Activated T-cell treated with anti-CD3 and anti-CD28 coated beads, Interleukin-2, amount 50 U/mL, for 1 hour (primary cell): ENCODE measurements at regions not wholly inside any gene's neighbourhood (a gene's known extent, or its start where the extent isn't known, plus 50 kb on each side); places are given as distances from the start of the nearest gene placed in this dataset.

Source experiments
- DNase-seq: peaks from one replicate; pipeline ENCODE4 v3.0.0-alpha.2; 2020

- DNase-seq = no peak
These were observed 141.8 kb downstream of the GRIN2B start for GRCh38 chr12:13839365-13840336.

DNA sequence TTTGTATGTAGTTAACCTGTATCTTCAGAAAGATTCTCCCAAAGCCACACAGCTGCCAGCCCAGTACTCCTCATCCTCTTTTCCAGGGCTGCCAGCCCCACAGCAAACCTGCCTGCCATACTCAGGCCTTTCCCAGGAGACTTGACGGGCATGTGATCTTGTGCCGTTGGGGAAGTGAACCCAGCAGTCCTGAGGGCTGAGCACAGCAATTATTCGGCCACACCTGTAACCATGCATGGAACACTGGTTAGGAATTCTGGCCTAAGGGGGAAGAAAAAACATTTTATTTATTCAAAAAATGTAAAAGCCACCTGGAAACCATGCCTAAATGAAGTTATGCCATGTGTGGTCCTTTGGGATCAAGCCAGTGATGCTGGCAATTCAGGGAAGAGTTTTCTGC lies 145.3 kb downstream of the GRIN2B start:
- DNase-seq = no peak

GRCh38 chr12:13835652-13836051 lies 145.8 kb downstream of the GRIN2B start:
- no peak for DNase-seq

DNA sequence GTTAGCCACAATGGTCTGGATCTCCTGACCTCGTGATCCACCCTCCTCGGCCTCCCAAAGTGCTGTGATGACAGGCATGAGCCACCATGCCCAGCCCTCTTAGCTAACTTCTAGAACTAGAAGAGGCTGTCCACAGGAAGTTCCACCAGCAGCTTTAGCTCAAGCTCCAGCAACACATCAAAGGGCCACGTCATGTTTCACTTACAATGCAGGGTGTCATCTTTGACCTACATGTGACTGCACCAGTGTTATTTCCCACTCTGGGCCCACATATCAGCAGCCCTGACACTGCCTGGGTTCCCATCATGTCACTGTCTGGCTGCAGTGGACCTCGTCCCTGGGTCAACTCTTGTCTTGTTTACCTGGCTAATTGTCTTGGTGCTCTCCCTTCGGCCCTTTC lies 147.2 kb downstream of the GRIN2B start:
- DNase-seq = no peak

DNA sequence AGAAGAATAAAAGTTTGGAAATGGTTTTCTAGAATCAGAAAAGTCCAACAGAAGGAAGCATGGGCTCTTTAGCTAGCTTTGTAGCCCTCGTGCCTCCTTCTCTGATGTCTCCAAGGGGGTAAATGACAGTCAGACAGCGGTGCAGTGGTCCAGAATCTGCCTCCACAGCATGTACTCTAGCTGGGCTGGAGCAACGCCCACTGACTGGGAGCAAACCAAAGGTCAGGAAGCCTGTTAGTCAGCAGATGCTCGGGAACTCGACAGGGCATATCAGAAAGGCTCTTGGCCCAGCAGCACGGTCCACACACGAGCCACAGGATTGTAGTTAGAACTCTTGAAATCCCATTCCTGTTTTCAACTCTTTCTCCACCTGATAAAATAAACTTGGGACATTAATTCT lies 164.3 kb downstream of the GRIN2B start:
- no peak for DNase-seq

DNA sequence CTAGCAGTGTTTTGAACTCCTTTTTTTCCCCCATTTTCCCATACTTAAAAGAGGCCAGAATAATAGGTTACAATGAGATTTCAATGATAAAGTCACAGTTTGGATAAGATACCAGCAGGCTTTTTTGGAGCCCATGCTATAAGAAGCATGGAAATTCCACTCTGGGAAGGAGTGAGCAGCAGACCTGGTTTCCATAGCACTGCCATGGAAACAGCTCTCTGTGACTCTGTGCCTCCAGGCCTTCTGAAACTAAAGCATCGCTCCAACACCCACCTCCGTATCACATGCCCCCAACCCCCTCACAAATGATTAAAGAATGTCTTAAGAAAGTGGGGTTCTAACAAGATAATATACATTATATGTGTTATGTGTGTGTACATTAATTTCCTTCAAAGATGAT lies 165.0 kb downstream of the GRIN2B start:
- DNase-seq = no peak

- no peak for DNase-seq
These were observed 169.2 kb downstream of the GRIN2B start for GRCh38 chr12:13812168-13812567.

GRCh38 chr12:13811061-13811460 lies 170.3 kb downstream of the GRIN2B start:
- DNase-seq = no peak

DNA sequence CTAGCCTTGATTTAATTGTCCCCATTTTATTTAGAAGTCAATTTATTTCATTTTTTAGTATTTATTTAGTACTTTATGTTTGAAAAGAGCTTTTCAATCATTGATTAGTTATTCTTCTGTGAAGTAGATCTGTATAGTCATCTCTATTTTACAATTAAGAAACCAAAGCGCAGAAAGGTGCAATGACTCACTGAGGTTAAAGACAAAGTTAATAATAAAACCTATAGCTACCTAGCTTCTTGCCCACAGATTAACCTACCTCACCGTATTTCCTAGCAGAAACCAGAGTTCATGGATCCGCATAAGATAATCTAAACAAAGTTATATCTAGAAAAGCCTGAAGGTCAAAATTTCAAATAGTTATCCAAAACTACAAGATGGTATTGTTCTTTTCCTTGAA lies 176.4 kb downstream of the GRIN2B start:
- DNase-seq = no peak

GRCh38 chr12:13801543-13801942 lies 179.9 kb downstream of the GRIN2B start:
- no peak for DNase-seq

- no peak for DNase-seq
These were observed 181.8 kb downstream of the GRIN2B start for GRCh38 chr12:13799574-13799973.

- DNase-seq = no peak
These were observed 183.2 kb downstream of the GRIN2B start for GRCh38 chr12:13798162-13798561.

DNA sequence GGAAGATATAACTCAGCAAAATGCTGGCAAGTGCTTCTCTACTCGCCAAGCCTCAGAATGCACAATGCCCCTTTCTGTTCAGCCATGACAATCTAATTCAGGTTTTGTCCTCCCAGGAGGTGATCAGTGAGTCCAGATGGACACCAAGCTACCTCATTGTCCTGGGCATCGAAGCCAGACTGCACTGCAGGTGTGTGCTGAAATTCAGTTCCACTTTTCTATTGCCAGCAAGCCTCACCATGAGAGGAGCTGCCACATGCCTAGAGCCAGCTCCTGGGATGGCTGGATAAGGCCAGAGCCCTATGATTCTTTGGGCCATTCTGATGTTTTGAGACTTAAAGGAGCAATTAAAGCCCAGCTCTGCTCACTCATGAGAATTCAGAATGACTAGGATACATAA lies 186.7 kb downstream of the GRIN2B start:
- DNase-seq = no peak

- no peak for DNase-seq
These were observed 191.1 kb downstream of the GRIN2B start for GRCh38 chr12:13790317-13790716.

DNA sequence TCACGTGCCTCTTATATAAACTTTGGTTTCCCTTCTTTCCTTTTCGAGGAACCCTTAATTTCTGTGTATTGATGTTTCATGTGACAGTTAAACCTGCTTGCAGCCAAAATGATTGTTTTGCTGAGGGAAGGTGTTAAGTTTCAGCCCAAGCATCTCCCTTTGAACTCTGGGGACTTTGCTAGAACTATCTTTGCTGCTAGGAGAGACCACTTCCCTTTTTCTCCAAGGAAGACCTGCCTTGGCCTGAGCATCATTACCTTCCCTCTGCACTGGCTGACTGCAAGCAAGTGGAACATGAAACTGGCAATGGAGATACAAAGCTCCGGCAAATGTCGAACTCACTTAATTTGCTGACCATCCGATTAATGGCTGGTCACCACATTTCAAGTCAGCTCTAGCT lies 192.8 kb downstream of the GRIN2B start:
- DNase-seq = no peak

DNA sequence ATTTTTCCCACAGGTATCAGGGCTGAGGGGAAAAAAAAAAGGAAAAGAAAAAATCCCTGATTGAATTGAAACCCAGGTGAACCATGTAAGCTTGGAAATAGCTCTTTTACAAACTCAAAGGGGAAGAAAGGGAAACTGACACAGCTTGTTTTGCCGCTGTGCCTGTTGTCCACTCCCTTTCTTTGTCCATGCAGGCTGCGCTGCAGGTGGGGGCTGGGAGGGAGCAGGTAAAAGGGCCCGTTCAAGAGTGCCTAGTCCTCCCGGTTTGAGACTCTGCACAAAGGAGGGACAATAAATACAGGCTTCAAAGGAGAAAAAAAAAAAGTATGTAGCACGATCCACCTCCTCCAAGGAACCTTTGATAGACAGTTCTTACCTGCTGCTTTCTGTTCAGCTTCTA lies 194.8 kb downstream of the GRIN2B start:
- DNase-seq = no peak

- no peak for DNase-seq
These were observed 196.9 kb downstream of the GRIN2B start for GRCh38 chr12:13784504-13784903.

DNA sequence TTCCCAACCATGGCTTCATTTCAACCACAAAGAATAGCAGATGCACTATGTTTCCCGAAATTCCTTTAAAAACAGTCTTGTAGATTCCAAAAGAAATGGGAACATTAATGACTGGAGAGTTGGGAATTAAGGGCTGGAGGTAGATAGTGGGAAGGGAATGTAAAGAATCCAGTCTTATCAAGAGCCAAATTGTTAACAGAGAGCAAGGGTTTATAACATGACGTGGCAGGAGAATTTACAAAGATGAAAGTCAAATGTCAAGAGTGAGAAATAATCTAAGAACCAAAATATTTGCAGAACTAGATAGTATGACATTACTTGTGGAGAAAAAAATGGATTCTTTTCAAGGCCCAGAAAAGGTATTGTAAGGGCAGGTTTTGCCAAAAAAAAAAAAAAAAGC lies 200.9 kb downstream of the GRIN2B start:
- no peak for DNase-seq

DNA sequence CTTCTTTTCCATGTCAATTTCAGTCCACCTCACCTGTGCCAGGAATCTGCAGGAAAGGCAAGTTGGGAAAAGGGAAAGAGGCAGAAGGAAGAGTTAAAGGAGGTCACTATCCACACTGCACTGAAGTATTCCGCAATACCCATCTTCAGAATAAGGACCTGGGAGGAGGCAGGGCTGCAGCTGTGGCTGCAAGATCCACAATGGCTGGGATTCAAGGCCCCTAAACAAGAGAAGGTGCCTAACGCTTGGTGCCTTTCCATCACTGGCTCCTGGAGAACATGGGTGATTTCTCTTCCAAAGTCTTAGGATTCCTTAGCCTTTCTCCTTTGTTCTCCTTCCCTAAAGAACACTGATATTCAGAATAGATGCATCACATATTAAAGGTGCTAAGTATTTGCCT lies 204.0 kb downstream of the GRIN2B start:
- DNase-seq = no peak

- DNase-seq = no peak
These were observed 209.1 kb downstream of the GRIN2B start for GRCh38 chr12:13772264-13772663.

GRCh38 chr12:13770576-13770975 lies 210.8 kb downstream of the GRIN2B start:
- no peak for DNase-seq

GRCh38 chr12:13769966-13770365 lies 211.4 kb downstream of the GRIN2B start:
- DNase-seq = no peak

DNA sequence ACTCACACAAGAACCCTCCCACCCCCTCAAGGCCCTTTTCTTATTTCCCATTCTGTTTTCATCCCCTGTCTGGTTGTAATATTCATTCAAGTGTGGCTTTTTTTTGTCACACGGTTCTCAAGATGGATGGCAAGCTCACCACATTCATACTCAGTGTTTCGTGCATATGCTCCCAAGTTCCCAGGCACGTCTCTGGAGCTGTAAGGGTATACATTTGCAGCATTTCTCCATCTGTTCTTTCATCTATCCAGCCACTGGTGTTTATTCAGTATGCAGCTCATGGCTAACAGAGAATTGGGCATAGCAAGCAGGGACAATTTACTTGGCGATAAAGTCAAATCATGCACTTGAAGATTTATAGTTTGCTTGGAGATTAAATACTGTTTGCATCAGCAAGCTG lies 212.1 kb downstream of the GRIN2B start:
- no peak for DNase-seq

DNA sequence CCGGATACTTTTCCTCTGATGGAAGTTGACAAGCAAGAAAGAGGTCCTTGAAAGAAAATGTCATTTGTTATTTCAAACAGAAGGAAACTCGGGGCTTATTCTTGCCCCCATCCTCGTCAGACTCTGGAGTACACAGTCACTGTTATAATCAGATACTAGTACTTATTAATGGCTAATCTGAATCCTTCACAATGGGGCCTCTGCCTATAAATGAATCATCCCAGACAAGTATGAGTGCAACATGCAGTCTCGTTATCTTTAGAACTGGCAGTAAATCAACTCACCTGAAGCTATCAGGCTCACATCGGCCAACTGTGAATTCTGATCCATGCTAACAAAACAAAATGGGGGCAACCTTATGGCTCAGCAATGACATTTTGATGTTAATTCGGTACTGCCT lies 216.7 kb downstream of the GRIN2B start:
- no peak for DNase-seq

DNA sequence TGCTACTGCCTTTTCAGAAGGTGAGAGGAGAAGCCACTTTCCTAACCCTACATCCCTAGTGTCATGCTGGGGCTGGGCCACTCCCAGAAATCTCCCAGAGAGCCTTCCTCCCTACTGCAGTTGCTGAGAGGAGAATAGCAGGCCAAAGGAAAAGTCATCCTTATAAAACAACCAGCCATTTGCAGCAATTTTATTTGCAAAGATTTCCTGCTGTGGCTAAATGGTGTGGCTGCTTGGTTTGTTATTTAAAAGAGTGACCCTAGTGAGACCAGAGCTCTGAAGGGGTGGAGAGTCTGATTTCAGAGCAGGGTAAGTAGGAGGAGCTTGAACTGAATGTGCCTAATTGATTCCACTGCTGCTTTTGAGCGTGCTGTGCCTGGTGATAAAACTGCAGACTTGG lies 232.0 kb downstream of the GRIN2B start:
- no peak for DNase-seq
